DND-41 (cell line): ENCODE measurements at regions not wholly inside any gene's neighbourhood (a gene's known extent, or its start where the extent isn't known, plus 50 kb on each side); places are given as distances from the start of the nearest gene placed in this dataset.

Experiments used
- CTCF ChIP-seq: IDR thresholded peaks from 2 replicates; pipeline ENCODE4 v1.5.1; 2012; ENCODE audit warnings: borderline replicate concordance, low read length, moderate library complexity, mild to moderate bottlenecking; ENCODE audit not compliant: poor library complexity, severe bottlenecking; ENCODE audit errors: extremely low read depth
- EZH2 ChIP-seq: IDR thresholded peaks from 3 replicates; pipeline ENCODE4 v1.6.1; 2012; ENCODE audit warnings: borderline replicate concordance, low read depth, mild to moderate bottlenecking, moderate library complexity, low read length, inconsistent platforms; ENCODE audit not compliant: severe bottlenecking

DNA sequence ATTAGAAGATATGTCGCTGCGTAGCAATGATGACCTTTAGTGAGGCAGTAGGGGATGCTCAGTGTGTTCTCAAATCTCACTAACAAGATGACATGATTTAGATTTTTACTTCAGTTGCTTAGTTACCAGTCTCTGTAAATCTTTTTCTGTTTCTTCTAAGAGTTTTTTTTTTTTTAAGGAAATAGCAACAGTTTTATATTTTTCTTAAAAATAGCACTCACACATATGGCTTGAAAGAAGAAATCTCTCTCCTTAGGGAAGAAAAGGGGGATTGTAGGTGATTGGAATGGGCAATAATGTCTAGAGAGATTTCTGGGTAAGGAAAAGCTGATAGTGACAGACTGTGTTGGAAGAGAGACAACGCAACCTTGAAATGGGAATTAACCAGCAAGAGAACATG is 524.6 kb upstream of the ARPP21 start:
- TF ChIP-seq CTCF (no peak), EZH2 (no peak)
